GM21360 (cell line): ENCODE measurements at regions not wholly inside any gene's neighbourhood (a gene's known extent, or its start where the extent isn't known, plus 50 kb on each side); places are given as distances from the start of the nearest gene placed in this dataset.
A peak's percentile ranks its signal among the peaks of the same experiment; 100 is the strongest.

ENCODE experiments used
- ATAC-seq: cut with Tn5 transposase; IDR thresholded peaks from one replicate; pipeline ENCODE4 v1.9.1; 2021; ENCODE audit warnings: mild to moderate bottlenecking, moderate library complexity; ENCODE audit not compliant: unreplicated experiment

DNA sequence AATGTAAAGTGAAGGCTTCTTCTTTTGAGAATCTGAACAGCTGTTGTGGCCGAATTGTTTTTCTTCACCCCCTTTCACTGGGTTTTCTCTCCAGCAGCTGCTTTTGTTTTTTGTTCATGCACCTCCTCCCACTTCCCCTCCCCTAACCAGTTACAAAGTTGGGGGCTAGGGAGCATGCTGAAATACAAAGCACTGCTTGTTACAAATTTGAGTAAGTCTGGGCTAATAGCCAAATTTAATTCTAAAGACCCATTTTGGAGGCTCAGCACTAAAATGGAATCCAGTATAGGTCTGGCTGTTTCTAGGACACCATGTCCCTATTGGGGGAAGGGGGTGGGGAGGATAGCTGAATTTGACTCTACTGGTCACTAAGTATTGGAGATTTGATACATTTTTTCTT is 89.2 kb upstream of the GPM6B start:
- no peak for ATAC-seq

DNA sequence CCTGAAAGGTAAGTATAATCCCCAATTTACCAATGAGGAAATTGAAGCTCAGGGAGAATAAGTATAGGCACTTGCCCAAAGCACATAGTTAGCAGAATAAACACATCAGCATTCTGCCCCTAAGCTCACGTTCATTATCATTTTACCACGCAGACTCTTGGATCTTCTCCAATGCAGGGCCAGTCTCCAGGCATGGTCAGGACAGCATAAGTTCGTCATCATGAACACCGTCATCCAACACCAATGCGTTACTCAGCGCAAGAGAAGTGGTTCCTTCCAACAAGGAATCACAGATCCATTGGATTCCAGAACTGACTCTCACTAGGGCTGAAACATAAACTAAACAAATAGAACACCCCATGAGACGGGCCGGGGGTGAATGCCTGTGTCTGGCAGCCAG is 86.5 kb upstream of the GPM6B start:
- no peak for ATAC-seq

GRCh38 chrX:13902406-13902805 is 85.5 kb upstream of the GPM6B start:
- ATAC-seq, result no peak

DNA sequence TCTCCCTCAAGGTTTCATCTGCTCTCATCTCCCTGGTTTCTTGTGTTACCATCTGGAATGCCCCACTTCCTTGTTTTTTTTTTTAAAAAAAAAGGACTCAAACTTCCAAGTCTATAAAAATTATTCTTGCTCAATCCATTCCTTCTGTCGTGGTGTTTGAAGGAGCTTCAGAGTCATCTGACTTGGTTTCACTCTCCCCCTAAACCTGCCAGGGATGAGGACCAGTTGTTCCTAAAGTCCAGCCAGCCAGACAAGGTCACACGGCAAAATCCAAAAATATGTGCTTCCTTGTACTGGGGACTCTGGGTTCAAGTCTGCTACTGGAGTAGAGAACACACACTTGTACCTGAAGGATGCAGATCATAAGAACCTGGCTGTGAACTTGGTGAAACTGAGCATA is 84.5 kb upstream of the GPM6B start:
- ATAC-seq, result no peak

DNA sequence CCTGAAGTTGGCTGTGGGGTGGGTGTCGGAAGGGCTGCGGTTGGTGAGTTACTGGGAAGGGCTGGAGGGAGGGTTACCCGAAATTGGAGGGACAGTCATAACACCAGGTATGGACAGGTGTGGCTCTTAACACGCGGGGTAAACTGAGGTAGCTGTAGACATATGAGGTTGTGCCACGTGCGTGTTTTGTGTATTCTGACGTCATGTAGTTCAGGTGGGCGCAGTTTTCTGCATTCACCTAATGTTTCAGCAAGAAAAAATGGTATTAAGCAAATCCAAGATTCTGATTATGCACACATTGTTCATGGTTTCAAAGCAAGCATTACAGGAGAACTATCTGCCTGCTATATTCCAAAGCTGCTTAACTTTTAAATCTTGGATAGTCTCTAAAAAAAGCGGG is 83.5 kb upstream of the GPM6B start:
- no peak for ATAC-seq

DNA sequence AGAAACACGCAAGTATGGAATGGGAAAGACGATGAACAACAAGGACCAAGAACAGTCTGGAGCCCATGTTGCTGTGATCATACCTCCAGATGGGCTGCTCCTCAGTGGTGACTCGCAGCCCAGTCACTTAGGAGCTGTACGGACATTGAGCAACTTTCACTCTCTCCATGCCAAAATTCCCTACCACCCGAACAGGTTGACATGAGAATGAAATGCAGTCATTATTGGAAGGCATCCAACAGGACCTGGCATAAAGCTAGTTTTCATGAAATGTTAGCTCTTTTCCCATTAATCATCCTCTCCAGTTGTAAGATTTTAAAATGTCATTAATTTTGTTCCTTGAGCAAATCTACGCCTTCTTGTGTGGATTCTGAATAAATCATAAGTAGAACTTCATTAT is 82.7 kb upstream of the GPM6B start:
- ATAC-seq, result no peak

GRCh38 chrX:13898603-13899002 is 81.7 kb upstream of the GPM6B start:
- no peak for ATAC-seq

GRCh38 chrX:13898083-13898482 is 81.2 kb upstream of the GPM6B start:
- ATAC-seq, result peak; percentile 86

- ATAC-seq, result no peak
Observed at GRCh38 chrX:13897566-13897965, 80.7 kb upstream of the GPM6B start.

GRCh38 chrX:13894888-13895565 is 78.1 kb upstream of the GPM6B start:
- no peak for ATAC-seq

- no peak for ATAC-seq
Observed at GRCh38 chrX:13893826-13894225, 76.9 kb upstream of the GPM6B start.

DNA sequence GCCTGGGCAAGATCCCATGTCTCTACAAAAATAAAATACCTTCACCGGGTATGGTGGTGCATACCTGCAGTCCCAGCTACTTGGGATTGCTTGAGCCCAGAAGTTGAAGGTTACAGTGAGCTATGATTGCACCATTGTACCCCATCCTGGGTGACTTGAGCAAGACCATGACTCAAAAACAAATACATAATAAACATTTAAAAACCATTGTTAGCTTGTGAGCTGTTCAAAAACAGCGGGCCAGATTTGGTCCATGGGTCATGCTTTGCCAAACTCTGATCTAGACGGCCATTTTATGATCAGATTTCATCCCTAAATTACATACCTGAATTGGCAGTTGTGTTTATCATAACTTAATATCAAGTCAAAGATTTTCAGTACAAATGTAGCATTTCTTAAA is 76.0 kb upstream of the GPM6B start:
- ATAC-seq, result no peak

GRCh38 chrX:13891377-13892140 is 74.7 kb upstream of the GPM6B start:
- no peak for ATAC-seq

DNA sequence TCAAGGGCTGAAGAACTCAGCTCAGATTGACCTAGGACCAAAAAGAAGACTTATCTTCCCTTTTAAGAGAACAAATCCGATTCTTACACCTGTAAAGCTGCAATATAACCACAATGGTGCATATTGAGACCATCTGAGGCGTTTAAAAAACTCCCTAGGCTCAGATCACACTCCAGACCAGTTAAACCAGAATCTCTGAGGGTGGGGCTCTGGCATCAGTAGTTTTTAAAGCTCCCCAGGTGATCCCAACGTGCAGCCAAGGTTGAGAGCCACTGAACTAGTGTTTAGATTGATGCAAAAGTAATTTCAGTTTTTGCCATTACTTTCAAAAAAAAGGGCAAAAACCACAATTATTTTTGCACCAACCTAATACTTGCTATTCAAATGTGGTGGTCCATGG is 73.9 kb upstream of the GPM6B start:
- no peak for ATAC-seq

GRCh38 chrX:13888284-13888683 is 71.4 kb upstream of the GPM6B start:
- ATAC-seq, result no peak

- ATAC-seq, result no peak
Observed at GRCh38 chrX:13885591-13885990, 68.7 kb upstream of the GPM6B start.

DNA sequence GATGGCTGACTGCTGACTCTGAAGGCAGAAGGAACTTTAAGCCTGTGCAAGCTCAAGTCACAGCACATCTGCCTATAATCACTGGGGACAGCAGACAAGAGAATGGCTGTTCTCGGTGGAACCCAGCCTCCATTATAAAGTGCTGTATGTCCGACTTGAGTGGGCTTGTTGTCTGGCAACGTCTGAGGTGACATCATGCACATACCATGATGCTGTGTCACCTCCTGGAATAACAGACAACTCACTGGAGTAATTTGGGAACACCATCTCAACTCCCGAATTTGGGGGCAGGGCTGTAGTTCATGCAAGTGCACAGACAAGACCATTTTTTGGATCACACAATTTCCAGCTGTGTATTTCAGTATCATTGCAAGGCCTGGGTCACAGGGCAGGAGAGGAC is 59.8 kb upstream of the GPM6B start:
- no peak for ATAC-seq

GRCh38 chrX:13875572-13875971 is 58.7 kb upstream of the GPM6B start:
- no peak for ATAC-seq

- no peak for ATAC-seq
Observed at GRCh38 chrX:13868591-13868990, 51.7 kb upstream of the GPM6B start.
